Cardiac fibroblast (primary cell): ENCODE measurements at regions not wholly inside any gene's neighbourhood (a gene's known extent, or its start where the extent isn't known, plus 50 kb on each side); places are given as distances from the start of the nearest gene placed in this dataset.

Experiments used
- DNase-seq, 2 donors: peaks; one replicate each; pipeline versions ENCODE4 v3.0.0 to v3.0.0-alpha.2; 2010; ENCODE audit warnings: low read depth in 2 of 2
- H3K4me3 ChIP-seq, 2 donors: replicated peaks in 1 of 2; 1 replicate in 1 of 2; 2 replicates in 1 of 2; pipeline ENCODE4 v1.5.1; 2011; ENCODE audit warnings: low read depth in 2 of 2, low read length in 2 of 2, mild to moderate bottlenecking in 2 of 2, moderate library complexity in 1 of 2
- CTCF ChIP-seq: IDR thresholded peaks from one replicate; pipeline ENCODE4 v1.5.1; 2011; ENCODE audit warnings: low read depth, mild to moderate bottlenecking, low read length, inconsistent platforms

- DNase-seq = no peak
- no peak overlapping the region for H3K4me3 ChIP-seq
- no peak for TF ChIP-seq CTCF
Observed at GRCh38 chr5:2277886-2278285, 395.2 kb upstream of the IRX4 start.

GRCh38 chr5:2276101-2276500, 393.4 kb upstream of the IRX4 start:
- TF ChIP-seq CTCF = no peak
- H3K4me3 ChIP-seq = no peak overlapping the region
- no peak for DNase-seq

GRCh38 chr5:2272755-2273154, 390.0 kb upstream of the IRX4 start:
- no peak for TF ChIP-seq CTCF
- DNase-seq = no peak
- no peak overlapping the region for H3K4me3 ChIP-seq

- no peak overlapping the region for H3K4me3 ChIP-seq
- no peak for TF ChIP-seq CTCF
- no peak for DNase-seq
Observed at GRCh38 chr5:2272039-2272438, 389.3 kb upstream of the IRX4 start.

GRCh38 chr5:2271316-2271715, 388.6 kb upstream of the IRX4 start:
- no peak for DNase-seq
- no peak for TF ChIP-seq CTCF
- no peak overlapping the region for H3K4me3 ChIP-seq

GRCh38 chr5:2270467-2270866, 387.7 kb upstream of the IRX4 start:
- no peak for DNase-seq
- TF ChIP-seq CTCF = no peak
- H3K4me3 ChIP-seq = no peak overlapping the region

- DNase-seq = no peak
- no peak for TF ChIP-seq CTCF
- no peak overlapping the region for H3K4me3 ChIP-seq
Observed at GRCh38 chr5:2269656-2270055, 386.9 kb upstream of the IRX4 start.
